GM18873 (cell line): ENCODE measurements at regions not wholly inside any gene's neighbourhood (a gene's known extent, or its start where the extent isn't known, plus 50 kb on each side); places are given as distances from the start of the nearest gene placed in this dataset.

ENCODE experiments used
- ATAC-seq: cut with Tn5 transposase; IDR thresholded peaks from one replicate; pipeline ENCODE4 v1.9.1; 2021; ENCODE audit warnings: mild to moderate bottlenecking, moderate library complexity, moderate number of reproducible peaks; ENCODE audit not compliant: unreplicated experiment, low FRiP score

DNA sequence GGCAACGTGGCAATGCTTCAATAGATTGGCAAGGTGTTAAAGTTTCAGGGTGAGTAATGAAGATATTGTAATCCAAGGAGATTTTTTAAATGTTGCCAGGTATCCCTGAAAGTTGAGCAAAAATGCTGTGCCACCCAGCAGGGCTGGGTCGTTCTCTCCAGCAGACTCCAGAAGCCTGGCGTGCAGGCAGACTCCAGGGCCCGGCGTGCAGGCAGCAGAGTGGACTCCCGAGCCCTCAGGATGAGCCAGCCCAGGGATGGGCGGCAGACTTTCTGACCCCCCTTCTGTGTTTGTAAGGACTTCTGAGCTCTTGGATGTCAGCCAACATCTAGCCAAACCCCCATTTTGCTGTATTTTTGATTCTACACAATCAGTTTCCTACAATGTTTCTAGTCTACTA lies 289.1 kb downstream of the ZNF516 start:
- no peak for ATAC-seq

DNA sequence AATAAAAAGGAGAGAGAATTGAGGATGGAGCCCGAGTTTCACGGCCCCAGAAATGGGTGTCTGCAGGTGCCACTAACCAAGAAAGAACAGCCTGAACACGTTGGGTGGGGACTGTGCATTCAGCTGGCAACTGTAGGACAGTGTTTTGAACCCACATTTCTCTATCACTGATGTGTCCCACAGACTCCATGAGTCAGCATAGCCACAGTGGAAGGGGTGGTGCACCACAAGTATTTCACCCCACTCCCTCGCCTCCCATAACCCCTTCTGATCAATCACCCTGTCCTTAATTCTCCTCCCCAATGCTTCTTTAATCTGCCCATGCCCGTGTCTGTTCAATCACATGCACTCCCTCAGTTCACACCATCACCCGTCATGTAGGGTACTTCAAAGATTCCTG lies 291.5 kb downstream of the ZNF516 start:
- ATAC-seq, result no peak

DNA sequence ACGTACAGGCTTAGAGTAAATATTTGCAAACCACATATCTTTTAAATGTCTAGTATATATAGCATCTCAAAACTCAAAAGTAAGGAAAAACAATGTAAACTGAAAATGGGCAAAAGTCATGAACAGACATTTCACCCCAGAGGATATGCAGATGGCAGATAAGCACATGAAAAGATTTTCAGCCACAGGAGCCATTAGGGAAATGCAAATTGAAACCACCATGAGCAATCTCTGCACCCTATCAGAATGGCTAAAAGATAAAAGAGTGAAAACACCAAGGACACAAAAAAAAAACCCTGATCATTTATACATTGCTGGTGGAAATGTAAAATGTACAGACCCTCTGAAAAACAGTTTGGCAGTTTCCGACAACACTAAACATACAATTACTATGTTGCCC lies 292.7 kb downstream of the ZNF516 start:
- no peak for ATAC-seq

DNA sequence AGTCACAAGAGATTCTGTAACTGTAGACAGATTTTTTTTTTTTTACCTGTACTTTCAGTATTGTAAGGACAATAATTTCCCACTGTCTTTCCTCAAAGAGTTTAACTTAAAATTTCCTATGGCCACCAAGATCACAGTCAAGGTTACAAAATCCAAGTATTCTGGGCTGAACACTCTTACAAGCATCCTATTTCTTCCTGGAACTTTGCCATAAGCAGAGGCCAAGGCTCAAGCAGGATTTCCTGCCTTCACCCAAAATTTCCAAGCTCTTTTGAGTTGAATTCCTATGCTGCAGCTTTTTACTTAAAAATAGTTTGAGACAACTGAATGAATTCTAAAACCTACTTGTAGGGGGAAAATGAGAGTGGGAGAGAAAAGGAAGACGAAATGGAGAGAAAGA lies 299.4 kb downstream of the ZNF516 start:
- ATAC-seq, result no peak

DNA sequence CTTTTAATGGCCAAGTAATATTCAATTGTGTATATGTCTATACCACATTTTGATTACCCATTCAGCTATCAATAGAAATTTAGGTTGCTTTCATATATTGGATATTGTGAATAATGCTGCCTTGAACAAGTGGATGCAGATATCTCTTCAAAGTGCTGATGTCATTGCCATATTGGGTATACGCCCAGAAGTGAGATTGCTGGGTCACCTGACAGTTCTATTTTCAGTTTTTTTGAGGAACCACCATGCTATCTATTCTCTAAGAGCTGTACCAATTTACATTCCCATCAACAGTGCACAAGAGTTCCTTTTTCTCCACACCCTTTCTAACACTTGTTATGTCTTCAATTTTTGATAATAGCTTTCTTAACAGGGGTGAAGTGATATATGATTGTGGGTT lies 306.9 kb downstream of the ZNF516 start:
- ATAC-seq, result no peak

DNA sequence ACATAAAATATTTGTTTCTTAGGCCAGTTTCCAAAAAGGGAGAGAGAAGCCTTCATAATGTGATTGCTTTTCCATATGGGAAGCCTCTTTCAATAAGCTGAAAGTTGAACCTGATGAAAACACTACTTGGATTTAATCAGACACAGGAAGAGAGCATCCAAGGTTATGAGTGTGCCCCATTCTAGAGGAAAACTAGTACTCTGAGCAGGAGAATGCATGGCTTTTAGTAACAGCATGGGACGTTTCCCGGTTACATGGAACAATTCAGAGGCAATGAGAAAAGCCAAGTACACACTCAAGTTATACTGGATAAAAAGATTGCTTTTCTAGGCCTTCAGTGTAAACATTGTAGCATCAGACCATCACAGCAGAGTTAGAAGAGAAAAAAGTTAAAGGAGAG lies 315.8 kb downstream of the ZNF516 start:
- ATAC-seq, result no peak

DNA sequence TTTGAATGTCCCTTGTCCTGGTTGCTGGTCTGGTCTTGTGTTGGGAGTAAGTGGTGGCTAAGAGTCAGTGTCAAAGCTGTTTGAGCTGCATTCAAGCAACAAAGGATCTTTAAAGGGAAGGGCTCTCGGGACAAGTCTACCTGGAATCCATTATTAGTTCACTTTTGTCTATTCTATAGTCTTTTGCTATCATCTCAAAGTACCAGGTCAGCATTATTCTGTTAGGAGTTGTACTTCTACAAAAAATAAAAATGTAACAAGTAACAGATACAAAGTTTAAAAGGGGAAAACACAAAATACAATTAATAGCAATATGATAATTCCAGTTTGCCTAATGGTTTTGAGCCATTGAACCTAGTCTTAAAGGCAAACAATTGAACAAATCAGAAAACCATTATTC lies 317.9 kb downstream of the ZNF516 start:
- no peak for ATAC-seq

DNA sequence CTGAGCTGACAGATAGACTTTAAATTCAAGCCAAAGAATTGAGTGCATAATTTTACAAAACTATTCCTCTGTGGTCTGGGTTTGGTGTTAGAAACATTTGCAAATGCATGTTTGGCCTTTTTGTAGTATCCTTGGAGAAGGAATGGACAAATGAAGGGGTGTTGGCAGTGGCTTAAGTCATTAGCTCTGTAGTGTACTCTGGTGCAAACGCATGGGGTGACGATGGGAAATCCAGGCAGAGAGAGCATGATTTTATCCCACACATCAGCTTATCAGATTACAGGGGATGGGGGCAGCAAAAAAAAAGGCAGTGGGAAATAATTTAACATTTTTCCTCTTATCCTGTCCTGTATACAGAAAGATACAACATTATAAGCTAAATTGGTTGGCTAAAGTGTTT lies 320.6 kb downstream of the ZNF516 start:
- ATAC-seq, result no peak

DNA sequence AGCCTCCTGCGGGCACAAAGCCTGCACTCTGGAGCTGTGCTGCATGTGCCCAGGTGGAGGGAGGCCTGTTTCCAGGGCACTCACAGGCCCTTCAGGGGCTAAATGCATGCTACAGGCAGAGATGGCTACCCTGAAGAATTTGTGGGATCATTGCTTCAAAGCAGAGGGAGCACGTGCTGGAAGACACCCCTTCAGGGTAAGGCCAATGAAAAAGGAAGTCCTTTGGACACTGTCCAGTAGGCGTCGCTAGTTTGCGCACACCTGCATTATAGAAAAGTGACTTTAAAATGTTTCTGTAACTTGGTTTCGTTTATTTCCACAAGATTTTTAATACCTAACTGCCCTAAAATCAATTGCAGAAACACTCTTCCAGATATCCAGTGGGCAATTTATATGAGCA lies 325.3 kb downstream of the ZNF516 start:
- no peak for ATAC-seq

DNA sequence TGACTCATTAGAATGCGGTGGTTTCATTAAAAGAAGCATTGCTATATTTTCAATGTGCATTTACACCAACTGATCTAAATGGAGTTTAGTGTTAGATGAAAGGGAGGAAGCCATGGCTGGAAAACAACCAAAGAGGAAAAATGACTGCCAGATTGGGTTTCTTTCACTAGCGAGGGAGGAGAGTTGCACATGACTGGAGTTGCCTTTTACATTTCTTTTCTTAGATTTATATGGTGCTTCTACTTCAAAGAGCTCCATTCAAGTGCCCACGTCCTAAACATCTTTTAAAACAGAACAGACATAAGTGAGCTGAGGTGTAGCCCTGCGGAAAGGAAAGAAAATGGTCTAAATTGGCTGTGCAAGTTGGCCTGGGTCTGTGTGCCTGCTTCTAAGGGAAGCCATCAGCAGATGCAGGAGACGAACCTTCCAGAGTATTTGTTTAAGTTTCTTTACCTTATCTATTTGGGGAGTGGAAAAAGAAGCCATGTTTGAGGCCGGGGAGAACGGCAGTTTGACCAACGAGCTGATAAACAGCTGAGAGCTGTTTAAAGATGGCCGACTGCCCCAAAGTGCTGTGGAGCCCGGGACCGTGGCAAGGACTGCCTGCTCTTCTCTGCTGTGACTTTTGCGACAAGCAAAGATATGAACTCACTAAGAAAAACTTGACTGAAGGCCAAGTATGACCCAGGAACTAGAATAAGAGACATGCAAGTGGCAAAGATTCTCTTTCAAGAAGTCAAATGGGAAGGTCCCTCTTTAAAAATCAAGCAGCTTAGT lies 327.0 kb downstream of the ZNF516 start:
- ATAC-seq, result no peak

DNA sequence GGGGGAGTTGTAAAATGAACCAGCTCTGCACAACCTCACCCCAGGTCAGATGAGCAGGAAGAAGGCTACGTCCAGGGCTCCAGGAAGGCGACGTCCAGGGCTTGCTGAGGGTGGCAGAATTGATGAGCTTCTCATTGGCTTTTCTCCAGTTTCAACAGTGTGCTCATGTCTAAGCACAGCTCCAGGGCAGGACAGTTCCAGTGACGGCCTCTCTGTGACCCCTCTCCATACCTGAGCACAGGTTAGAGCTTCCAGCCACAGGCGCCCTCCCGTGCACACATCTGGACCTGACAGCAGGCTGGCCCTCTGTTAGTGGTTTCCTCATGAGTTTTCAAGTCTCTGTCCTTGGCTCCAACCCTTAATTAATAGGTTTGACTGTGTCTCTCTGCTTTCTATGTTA lies 327.6 kb downstream of the ZNF516 start:
- no peak for ATAC-seq

DNA sequence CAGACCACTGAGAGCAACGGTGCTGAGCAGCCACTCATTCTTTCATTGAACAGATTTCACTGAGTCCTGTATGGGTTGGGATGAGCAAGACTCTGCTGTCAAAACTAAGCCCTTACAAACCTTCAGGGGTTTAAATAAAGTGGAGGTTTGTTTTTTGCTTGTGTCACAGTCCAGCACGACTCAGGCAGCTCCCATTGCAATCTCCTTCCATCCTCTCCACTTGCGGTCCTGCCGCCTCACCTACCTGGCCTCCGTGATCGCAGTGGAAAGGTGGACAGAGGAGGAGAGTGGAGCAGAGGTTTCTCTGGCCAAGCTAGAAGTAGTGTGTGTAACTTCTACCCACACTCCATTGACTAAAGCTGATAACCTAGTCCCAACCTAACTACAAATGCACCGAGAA lies 332.2 kb downstream of the ZNF516 start:
- ATAC-seq, result no peak

DNA sequence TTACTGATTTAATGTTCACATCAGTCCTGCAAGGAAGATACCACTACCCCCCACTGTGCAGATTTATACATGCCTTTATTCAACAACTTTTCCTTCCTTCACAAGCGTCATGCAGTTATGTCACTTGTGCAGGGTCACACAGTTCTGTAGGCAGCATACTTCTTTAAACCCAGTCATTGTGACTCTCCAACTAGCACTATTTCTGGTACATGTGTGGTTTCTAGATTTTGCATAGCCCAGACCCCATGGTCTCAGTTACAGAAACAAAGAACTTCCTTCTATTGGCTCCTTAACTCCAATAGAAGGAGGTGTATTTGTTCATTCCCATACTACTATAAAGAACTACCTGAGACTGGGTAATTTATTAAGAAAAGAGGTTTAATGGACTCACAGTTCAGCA lies 333.1 kb downstream of the ZNF516 start:
- ATAC-seq, result no peak

DNA sequence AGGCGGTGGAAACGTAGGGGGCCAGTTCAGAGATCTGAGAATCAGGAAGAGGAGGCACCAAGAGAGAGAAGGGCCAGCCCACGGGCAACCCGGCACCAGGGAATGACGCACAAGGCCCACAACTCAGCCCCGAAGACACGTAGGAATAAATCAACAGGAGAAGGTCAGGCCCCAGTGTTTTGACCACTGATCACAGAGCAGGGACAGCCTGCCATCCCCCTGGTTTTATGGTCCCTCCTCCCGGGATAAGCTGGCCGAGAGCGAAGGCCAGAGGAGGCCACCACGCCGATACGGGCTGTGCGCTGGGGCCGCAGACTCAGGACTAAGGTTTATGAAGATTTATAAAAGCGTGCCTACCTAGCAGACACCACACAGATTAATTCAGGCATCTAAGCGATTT lies 341.4 kb downstream of the ZNF516 start:
- ATAC-seq, result no peak

DNA sequence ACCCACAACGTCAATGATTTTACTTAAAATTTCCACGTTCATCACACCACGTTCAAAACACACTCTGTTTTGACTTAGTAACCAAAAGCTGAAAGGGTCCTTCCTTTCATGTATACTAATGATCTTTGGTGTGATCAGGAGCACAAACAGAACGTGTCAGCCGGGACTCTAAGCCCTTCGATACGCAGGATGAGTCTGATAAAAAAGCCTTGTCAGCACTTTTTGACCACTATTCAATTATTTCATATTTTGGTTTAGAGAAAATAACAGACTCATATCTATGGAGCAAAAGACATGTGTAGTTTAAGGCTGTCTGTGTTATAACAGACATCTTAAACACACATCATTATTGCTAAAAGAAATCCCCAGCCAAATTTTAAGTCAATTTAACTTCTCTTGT lies 345.3 kb downstream of the ZNF516 start:
- no peak for ATAC-seq

DNA sequence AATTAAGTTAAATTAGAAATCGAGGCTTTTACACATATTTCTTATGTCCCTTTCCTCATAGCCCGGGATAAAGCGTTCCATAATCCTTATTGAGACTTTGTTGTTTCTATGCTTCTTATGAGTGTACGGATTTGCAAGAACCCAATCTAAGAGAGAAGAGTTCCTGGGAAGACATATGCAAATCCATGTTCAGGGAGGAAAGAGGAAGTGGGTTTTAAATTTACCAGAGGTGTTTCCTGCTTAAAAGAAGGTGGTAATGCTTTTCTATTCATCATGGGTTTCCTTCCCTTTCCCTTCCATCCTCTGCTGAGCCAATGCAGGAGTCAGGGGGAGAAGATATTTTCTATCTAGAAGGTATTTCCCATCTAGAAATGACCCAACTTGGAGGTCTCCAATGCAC lies 345.8 kb downstream of the ZNF516 start:
- ATAC-seq, result no peak

DNA sequence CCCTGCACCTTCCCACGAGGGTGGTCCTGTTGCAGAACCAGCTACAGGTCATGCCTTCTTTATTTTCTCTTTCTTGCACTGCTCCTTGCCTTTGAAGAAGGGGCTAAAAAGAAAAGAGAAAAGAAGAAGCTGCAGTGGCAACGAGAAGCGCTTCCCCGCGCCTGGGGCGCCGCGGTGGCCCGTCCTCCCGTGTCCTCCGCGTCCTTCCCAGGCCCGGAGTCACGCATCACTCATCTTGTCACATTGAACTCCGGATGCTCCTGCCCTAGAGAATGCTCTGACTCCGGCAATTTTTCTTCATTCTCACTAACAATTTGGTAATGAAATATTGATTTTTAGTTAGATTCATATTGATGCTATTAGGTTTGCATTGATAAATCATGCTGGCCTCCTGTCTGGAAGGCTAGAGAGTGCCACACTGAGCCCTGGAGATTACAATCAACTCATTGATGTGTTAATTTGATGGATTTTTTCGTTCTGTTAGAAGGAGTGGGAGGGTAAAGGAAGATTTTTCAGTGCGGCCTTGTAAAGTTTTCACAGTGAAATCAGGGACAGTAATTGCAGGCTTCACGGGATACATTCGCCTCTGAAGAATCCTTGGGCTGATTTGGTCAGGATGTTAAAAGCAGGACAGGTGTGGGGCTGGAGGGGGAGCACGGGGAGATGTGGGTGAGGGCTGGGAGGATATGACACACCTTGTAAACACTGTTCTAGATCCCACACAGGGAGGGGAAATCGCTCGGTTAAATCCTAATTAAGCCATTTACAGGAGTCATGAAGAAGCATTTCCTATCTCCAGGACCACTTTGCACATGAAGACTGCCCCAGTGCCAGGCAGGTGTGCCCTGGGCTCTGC lies 349.3 kb downstream of the ZNF516 start:
- no peak for ATAC-seq

DNA sequence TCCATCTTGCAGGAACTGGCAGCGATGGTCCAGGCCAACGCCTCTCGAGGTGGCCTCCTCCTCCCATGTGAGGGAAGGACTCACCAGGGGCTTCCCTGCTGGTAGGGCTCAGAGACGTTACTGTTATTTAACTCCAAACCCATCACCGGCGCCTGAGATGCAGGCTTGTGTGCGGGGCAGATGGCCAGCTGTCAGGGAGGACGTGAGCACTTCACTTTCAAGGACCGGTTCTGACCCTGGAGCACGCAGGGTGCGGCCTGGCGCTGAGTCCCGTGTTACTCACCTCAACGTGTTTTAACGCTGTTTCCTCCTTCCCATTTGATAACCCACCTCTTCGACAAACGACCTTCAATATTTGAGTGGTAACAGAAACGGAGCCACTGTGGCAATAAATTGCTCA lies 350.2 kb downstream of the ZNF516 start:
- no peak for ATAC-seq

DNA sequence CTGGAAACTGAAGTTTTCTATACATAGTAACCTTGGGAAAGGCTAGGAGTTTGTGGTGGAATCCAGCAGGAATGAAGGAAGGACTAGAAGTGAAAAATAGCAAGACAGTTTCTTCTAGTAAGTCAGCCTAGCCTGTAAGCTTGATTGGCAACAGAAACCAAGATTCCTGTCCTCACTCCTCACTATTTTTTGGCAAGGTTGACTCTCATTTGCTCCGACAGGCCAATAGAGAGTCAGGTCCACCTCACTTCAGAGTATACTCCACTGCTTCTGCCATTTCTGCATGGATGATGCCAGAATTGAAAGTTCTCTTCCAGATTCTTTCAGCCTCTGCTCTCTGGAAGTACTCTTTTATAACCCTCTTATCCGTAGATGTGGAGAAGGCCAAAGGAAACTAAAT lies 352.4 kb downstream of the ZNF516 start:
- ATAC-seq, result no peak

DNA sequence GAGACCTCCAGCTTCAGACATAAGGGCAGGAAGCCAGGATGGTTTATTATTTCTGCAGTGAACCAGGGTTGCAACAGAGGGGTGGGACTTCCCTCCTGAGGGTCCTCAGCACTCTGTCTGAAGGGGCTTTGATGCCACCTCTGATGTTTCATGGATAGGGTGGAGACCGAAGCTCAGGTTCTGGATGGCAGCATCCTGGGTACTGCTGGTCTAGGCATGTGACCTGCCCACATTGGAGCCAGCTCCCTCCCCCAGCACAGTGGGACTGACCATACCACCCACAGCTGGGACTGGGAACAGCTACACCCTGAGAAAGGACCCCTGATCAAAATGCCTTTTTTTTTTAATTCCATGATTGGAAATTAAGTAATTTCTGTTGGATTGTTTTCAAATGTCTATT lies 355.2 kb downstream of the ZNF516 start:
- no peak for ATAC-seq

DNA sequence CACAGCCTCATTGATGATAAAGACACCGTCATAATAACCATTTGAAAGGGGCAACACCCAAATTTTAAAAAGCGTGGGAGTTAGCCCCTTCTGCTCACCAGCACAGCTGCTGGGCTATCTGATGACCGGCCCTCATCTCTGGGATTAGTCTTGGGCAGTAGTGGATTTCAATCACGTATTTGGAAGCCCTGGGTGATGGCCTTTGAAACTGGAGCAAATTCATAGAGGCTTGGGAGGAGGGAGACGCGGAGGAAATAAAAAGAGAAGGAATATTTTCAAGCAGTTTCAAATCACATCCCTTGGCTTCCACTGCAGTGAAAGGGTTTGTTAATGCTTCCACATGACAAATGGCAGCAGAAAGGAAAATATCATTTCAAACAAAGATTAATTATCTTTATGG lies 357.8 kb downstream of the ZNF516 start:
- ATAC-seq, result no peak

DNA sequence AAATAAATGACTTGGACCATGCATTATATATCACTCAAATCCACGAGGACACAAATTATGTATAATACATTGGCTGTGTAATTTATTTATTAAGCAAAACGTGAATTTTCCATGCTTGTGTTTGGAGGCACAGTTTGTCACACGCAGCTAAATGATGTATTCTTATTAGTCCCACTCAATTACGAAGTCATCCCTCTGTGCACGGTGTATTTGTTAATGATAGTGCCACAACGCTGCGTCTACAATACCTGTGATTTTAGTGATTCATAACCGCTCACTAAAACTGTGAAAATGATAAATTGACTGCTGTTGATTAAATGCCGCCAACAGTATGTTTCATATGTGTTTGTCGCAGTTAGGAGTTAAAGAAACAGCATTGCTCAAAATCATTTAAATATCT lies 358.3 kb downstream of the ZNF516 start:
- no peak for ATAC-seq
